HEK293T (cell line): ENCODE measurements at regions not wholly inside any gene's neighbourhood (a gene's known extent, or its start where the extent isn't known, plus 50 kb on each side); places are given as distances from the start of the nearest gene placed in this dataset.

ENCODE experiments used
- CTCF ChIA-PET: fragments of 350-600 bp; formaldehyde crosslinking; extraction: SDS; loops from one replicate; lab custom pipeline; 2021; ENCODE audit warnings: antibody characterized with exemption, inconsistent platforms; lab: Yijun Ruan, JAX
- POLR2A ChIA-PET: fragments of 350-600 bp; formaldehyde crosslinking; extraction: SDS; loops from one replicate; lab custom pipeline; 2020; ENCODE audit warnings: antibody characterized with exemption, inconsistent platforms; lab: Yijun Ruan, JAX
- DNase-seq: peaks from one replicate; pipeline ENCODE4 v3.0.0; 2012; ENCODE audit warnings: mixed read lengths; ENCODE audit errors: extremely low spot score
- ARNT ChIP-seq: fragments of 450-650 bp; IDR thresholded peaks from 2 replicates; pipeline ENCODE4 v1.6.1; 2017; ENCODE audit warnings: mild to moderate bottlenecking
- BHLHE40 ChIP-seq: fragments of 450-650 bp; IDR thresholded peaks from 2 replicates; pipeline ENCODE4 v1.6.1; 2016; ENCODE audit warnings: mild to moderate bottlenecking, moderate library complexity, borderline replicate concordance
- CTBP1 ChIP-seq: fragments of 450-650 bp; IDR thresholded peaks from 2 replicates; pipeline ENCODE4 v1.6.1; 2016; ENCODE audit warnings: borderline replicate concordance
- ELF4 ChIP-seq: fragments of 450-650 bp; IDR thresholded peaks from 2 replicates; pipeline ENCODE4 v1.6.1; 2017; ENCODE audit warnings: antibody characterized with exemption
- FOXA1 ChIP-seq: fragments of 450-650 bp; IDR thresholded peaks from 2 replicates; pipeline ENCODE4 v1.6.1; 2016; ENCODE audit warnings: mild to moderate bottlenecking
- FOXK2 ChIP-seq: fragments of 450-650 bp; IDR thresholded peaks from 2 replicates; pipeline ENCODE4 v1.6.1; 2016; ENCODE audit warnings: mild to moderate bottlenecking
- FOXM1 ChIP-seq: fragments of 450-650 bp; IDR thresholded peaks from 2 replicates; pipeline ENCODE4 v1.6.1; 2017; ENCODE audit warnings: mild to moderate bottlenecking, borderline replicate concordance
- HDGF ChIP-seq: fragments of 450-650 bp; IDR thresholded peaks from 2 replicates; pipeline ENCODE4 v1.6.1; 2017; ENCODE audit warnings: antibody characterized with exemption, borderline replicate concordance
- L3MBTL2 ChIP-seq: fragments of 450-650 bp; conservative IDR thresholded peaks from 2 replicates; pipeline ENCODE4 v1.6.1; 2016; ENCODE audit warnings: mild to moderate bottlenecking
- LEF1 ChIP-seq: fragments of 450-650 bp; IDR thresholded peaks from 2 replicates; pipeline ENCODE4 v1.6.1; 2017; ENCODE audit warnings: mild to moderate bottlenecking, borderline replicate concordance
- NFRKB ChIP-seq: fragments of 450-650 bp; IDR thresholded peaks from 2 replicates; pipeline ENCODE4 v1.6.1; 2016; ENCODE audit warnings: mild to moderate bottlenecking, moderate library complexity
- SP1 ChIP-seq: fragments of 450-650 bp; IDR thresholded peaks from 2 replicates; pipeline ENCODE4 v1.6.1; 2017
- SUZ12 ChIP-seq: fragments of 450-650 bp; IDR thresholded peaks from 2 replicates; pipeline ENCODE4 v1.6.1; 2016; ENCODE audit warnings: mild to moderate bottlenecking
- TARDBP ChIP-seq: fragments of 450-650 bp; IDR thresholded peaks from 2 replicates; pipeline ENCODE4 v1.6.1; 2016
- ZNF384 ChIP-seq: fragments of 450-650 bp; IDR thresholded peaks from 2 replicates; pipeline ENCODE4 v1.6.1; 2016
- TF ChIP-seq, protein P1 (sequence below): fragments of 450-650 bp; IDR thresholded peaks from 2 replicates; pipeline ENCODE4 v1.6.1; 2016

DNA sequence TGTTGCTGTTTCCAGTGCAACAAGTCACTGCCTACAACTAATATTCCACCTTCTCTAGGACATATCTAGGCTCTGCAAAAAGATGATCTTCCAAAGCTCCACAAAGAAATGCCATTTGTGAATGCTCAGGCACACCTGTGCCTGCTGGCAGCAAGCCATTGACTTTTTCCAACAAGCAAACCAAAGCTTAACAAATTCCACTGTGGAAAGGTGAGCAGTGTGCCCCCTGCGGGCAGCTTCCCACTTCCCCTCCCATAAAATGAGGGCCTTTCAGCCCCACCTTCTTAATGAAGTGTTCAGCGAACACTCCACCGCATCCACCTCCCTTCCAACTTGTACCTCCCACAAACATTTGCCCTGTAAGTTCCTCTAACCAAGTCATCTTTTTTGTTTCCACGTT lies 157.5 kb upstream of the SLC24A5 start:
- ChIA-PET POLR2A (no interaction called here), CTCF (no interaction called here)
- no peak for DNase-seq
- TF ChIP-seq FOXA1: no peak
- no peak for TF ChIP-seq TARDBP
- no peak for TF ChIP-seq ARNT
- no peak for TF ChIP-seq SUZ12
- TF ChIP-seq SP1: no peak
- no peak for TF ChIP-seq BHLHE40
- no peak for TF ChIP-seq LEF1
- no peak for TF ChIP-seq ELF4
- TF ChIP-seq, protein P1, sequence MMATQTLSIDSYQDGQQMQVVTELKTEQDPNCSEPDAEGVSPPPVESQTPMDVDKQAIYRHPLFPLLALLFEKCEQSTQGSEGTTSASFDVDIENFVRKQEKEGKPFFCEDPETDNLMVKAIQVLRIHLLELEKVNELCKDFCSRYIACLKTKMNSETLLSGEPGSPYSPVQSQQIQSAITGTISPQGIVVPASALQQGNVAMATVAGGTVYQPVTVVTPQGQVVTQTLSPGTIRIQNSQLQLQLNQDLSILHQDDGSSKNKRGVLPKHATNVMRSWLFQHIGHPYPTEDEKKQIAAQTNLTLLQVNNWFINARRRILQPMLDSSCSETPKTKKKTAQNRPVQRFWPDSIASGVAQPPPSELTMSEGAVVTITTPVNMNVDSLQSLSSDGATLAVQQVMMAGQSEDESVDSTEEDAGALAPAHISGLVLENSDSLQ: no peak
- TF ChIP-seq NFRKB: no peak
- no peak for TF ChIP-seq FOXM1
- no peak for TF ChIP-seq ZNF384
- no peak for TF ChIP-seq HDGF
- TF ChIP-seq CTBP1: no peak
- no peak for TF ChIP-seq L3MBTL2

GRCh38 chr15:47964229-47964628 lies 156.6 kb upstream of the SLC24A5 start:
- ChIA-PET POLR2A (no interaction called here), CTCF (no interaction called here)
- no peak for TF ChIP-seq ARNT
- TF ChIP-seq FOXA1: no peak
- TF ChIP-seq FOXM1: no peak
- no peak for TF ChIP-seq LEF1
- no peak for TF ChIP-seq SP1
- TF ChIP-seq FOXK2: no peak
- no peak for TF ChIP-seq BHLHE40
- no peak for TF ChIP-seq ZNF384
- TF ChIP-seq ELF4: no peak
- TF ChIP-seq HDGF: no peak
- no peak for TF ChIP-seq SUZ12
- no peak for TF ChIP-seq TARDBP
- no peak for TF ChIP-seq L3MBTL2
- TF ChIP-seq, protein P1: no peak
- no peak for TF ChIP-seq NFRKB
- no peak for TF ChIP-seq CTBP1
- DNase-seq: no peak

DNA sequence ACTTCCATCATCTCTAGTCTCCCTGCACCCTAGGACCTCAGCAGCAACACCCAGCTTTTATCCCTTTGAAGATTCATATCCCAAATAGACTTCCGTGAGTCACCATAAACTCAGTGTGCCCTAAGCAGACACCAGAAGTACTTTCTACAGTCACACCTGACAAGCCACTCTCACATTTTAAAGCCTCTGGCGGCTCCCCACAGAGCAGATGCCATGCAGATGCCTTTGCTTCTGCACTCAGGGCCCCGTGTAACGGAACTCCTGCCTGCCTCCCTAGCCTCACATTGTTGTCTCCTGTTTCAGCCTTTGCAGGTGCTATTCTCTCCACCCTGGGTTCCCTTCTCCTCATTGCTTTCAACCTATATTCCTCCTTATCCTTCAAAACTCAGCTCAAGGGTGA lies 155.5 kb upstream of the SLC24A5 start:
- no peak for TF ChIP-seq FOXK2
- TF ChIP-seq L3MBTL2: no peak
- no peak for TF ChIP-seq BHLHE40
- no peak for TF ChIP-seq ELF4
- TF ChIP-seq TARDBP: no peak
- TF ChIP-seq, protein P1: no peak
- TF ChIP-seq SUZ12: no peak
- no peak for TF ChIP-seq FOXA1
- TF ChIP-seq FOXM1: no peak
- no peak for TF ChIP-seq NFRKB
- no peak for TF ChIP-seq LEF1
- no peak for TF ChIP-seq ZNF384
- DNase-seq: no peak
- ChIA-PET POLR2A (no interaction called here), CTCF (no interaction called here)

- ChIA-PET POLR2A (no interaction called here), CTCF (no interaction called here)
- TF ChIP-seq BHLHE40 (no peak), CTBP1 (no peak), ELF4 (no peak), NFRKB (no peak), TARDBP (no peak), SUZ12 (no peak), SP1 (no peak), ARNT (no peak), FOXA1 (no peak), LEF1 (no peak), FOXK2 (no peak), HDGF (no peak), ZNF384 (no peak), L3MBTL2 (no peak), FOXM1 (no peak)
- TF ChIP-seq, protein P1: no peak
- DNase-seq: no peak
Measured at GRCh38 chr15:47968593-47968992, 152.2 kb upstream of the SLC24A5 start.

DNA sequence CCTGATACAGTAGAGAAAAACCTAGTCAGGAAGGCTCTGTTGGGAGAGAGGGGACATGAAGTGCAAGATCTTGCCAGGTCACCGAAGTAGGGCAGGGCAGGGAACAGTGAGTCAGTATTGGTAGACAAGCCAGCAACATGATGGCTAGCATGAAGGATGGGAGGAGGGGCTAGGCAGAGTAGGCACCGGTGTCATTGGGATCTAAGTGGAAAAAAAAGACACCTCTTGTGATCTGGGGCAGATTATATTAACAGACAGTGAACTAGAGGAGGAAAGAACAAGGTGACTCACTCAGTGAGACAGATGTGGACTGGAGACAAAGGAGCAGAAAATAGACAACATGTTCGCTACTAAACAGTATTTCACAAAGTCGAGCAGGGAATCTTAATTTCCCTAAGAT lies 149.2 kb upstream of the SLC24A5 start:
- POLR2A ChIA-PET: no interaction called here
- CTCF ChIA-PET: no interaction called here

More for the DNA sequence above, 149.2 kb upstream of the SLC24A5 start:
- DNase-seq: no peak
- TF ChIP-seq CTBP1: no peak
- TF ChIP-seq, protein P1: no peak
- no peak for TF ChIP-seq HDGF
- TF ChIP-seq BHLHE40: no peak
- no peak for TF ChIP-seq LEF1
- no peak for TF ChIP-seq TARDBP
- TF ChIP-seq ARNT: no peak
- no peak for TF ChIP-seq ELF4
- TF ChIP-seq ZNF384: no peak
- TF ChIP-seq SP1: no peak
- TF ChIP-seq FOXA1: no peak
- TF ChIP-seq SUZ12: no peak
- TF ChIP-seq FOXK2: no peak
- no peak for TF ChIP-seq NFRKB
- TF ChIP-seq L3MBTL2: no peak
- TF ChIP-seq FOXM1: no peak
